DOHH2 (cell line): ENCODE measurements at regions not wholly inside any gene's neighbourhood (a gene's known extent, or its start where the extent isn't known, plus 50 kb on each side); places are given as distances from the start of the nearest gene placed in this dataset.
"Not testable (repeated sequence)": the region's sequence is repeated elsewhere in the genome, so short reads cannot be mapped to it uniquely, and the experiment has no call there.

Experiments used
- H3F3A ChIP-seq: fragments of 200-600 bp; sonication (generic), shearing (Covaris generic); 2 replicates; pipeline ENCODE4 v1.6.0; 2016; ENCODE audit warnings: antibody characterized with exemption, mild to moderate bottlenecking; ENCODE audit not compliant: control insufficient read depth, insufficient read depth
- H3K27ac ChIP-seq: fragments of 200-600 bp; sonication (generic); 2 replicates; pipeline ENCODE4 v1.5.1; 2014; ENCODE audit warnings: low read depth, mild to moderate bottlenecking, low read length, moderate library complexity
- H3K27me3 ChIP-seq: fragments of 200-600 bp; sonication (generic); 2 replicates; pipeline ENCODE4 v1.6.1; 2014; ENCODE audit warnings: mild to moderate bottlenecking, low read length, mixed read lengths; ENCODE audit not compliant: control insufficient read depth
- H3K36me3 ChIP-seq: fragments of 200-600 bp; sonication (generic); 2 replicates; pipeline ENCODE4 v1.6.1; 2014; ENCODE audit warnings: mild to moderate bottlenecking, low read length, moderate library complexity, mixed read lengths; ENCODE audit not compliant: control insufficient read depth
- H3K4me1 ChIP-seq: fragments of 200-600 bp; sonication (generic); 2 replicates; pipeline ENCODE4 v1.6.1; 2014; ENCODE audit warnings: mild to moderate bottlenecking, low read length, mixed read lengths; ENCODE audit not compliant: control insufficient read depth
- H3K4me2 ChIP-seq: fragments of 200-600 bp; sonication (generic); 2 replicates; pipeline ENCODE4 v1.6.0; 2014; ENCODE audit warnings: mild to moderate bottlenecking, low read length, moderate library complexity
- H3K4me3 ChIP-seq: fragments of 200-600 bp; sonication (generic); 2 replicates; pipeline ENCODE4 v1.5.1; 2014; ENCODE audit warnings: mild to moderate bottlenecking, low read length, mixed read lengths
- H3K79me2 ChIP-seq: fragments of 200-600 bp; sonication (generic); 2 replicates; pipeline ENCODE4 v1.6.1; 2014; ENCODE audit warnings: mild to moderate bottlenecking, low read length, mixed read lengths; ENCODE audit not compliant: control insufficient read depth
- H3K9me2 ChIP-seq: fragments of 200-600 bp; sonication (generic); replicated peaks from 2 replicates; pipeline ENCODE4 v1.6.1; 2014; ENCODE audit warnings: mild to moderate bottlenecking, low read length, mixed read lengths; ENCODE audit not compliant: control insufficient read depth
- H3K9me3 ChIP-seq: fragments of 200-600 bp; sonication (generic); 2 replicates; pipeline ENCODE4 v1.6.1; 2014; ENCODE audit warnings: antibody characterized with exemption, low read length, mixed read lengths; ENCODE audit not compliant: control insufficient read depth, insufficient read depth
- H4K20me1 ChIP-seq: fragments of 200-600 bp; sonication (generic); 2 replicates; pipeline ENCODE4 v1.6.0; 2014; ENCODE audit warnings: low read depth, mild to moderate bottlenecking, antibody characterized with exemption, low read length, moderate library complexity; ENCODE audit not compliant: control insufficient read depth, insufficient read depth
- CTCF ChIP-seq: fragments of 200-600 bp; sonication (generic); IDR thresholded peaks from one replicate; pipeline ENCODE4 v1.5.1; 2014; ENCODE audit warnings: antibody characterized with exemption, mild to moderate bottlenecking, low read depth, low read length; ENCODE audit not compliant: poor library complexity, severe bottlenecking
- EZH2phosphoT487 ChIP-seq: fragments of 200-600 bp; sonication (generic); IDR thresholded peaks from 2 replicates; pipeline ENCODE4 v1.6.1; 2017; ENCODE audit warnings: borderline replicate concordance, mild to moderate bottlenecking, antibody characterized with exemption, low read length, moderate library complexity, mixed read lengths

GRCh38 chr21:20276377-20276776 is 721.8 kb upstream of the NCAM2 start:
- Histone ChIP-seq H3K9me3 (no peaks in the 10 kb centered on the region; the same call in 1 of the 2 replicates), H3K4me2 (no peak overlapping the region), H4K20me1 (no peaks in the 10 kb centered on the region), H3K9me2 (no peaks in the 10 kb centered on the region), H3K36me3 (no peaks in the 10 kb centered on the region), H3K4me3 (no peak overlapping the region), H3K27me3 (no peaks in the 10 kb centered on the region), H3F3A (no peaks in the 10 kb centered on the region), H3K27ac (no peak overlapping the region), H3K4me1 (no peaks in the 10 kb centered on the region), H3K79me2 (no peaks in the 10 kb centered on the region)
- TF ChIP-seq EZH2phosphoT487, result no peak
- no peak for TF ChIP-seq CTCF

- TF ChIP-seq EZH2phosphoT487, result no peak
- no peak for TF ChIP-seq CTCF
- Histone ChIP-seq H3K79me2 (no peaks in the 10 kb centered on the region), H3K36me3 (no peaks in the 10 kb centered on the region), H3K27ac (no peak overlapping the region), H4K20me1 (no peaks in the 10 kb centered on the region), H3K9me2 (no peaks in the 10 kb centered on the region), H3K9me3 (no peaks in the 10 kb centered on the region; the same call in 1 of the 2 replicates), H3F3A (no peaks in the 10 kb centered on the region), H3K4me3 (no peak overlapping the region), H3K4me1 (no peaks in the 10 kb centered on the region), H3K27me3 (no peaks in the 10 kb centered on the region), H3K4me2 (no peak overlapping the region)
Measured at GRCh38 chr21:20276954-20277353, 721.3 kb upstream of the NCAM2 start.

- Histone ChIP-seq H3K9me3 (no peaks in the 10 kb centered on the region; the same call in 1 of the 2 replicates), H3F3A (no peaks in the 10 kb centered on the region), H3K4me2 (no peak overlapping the region), H3K27ac (no peak overlapping the region), H3K4me1 (no peaks in the 10 kb centered on the region), H3K79me2 (no peaks in the 10 kb centered on the region), H3K4me3 (no peak overlapping the region), H3K27me3 (no peaks in the 10 kb centered on the region), H4K20me1 (no peaks in the 10 kb centered on the region), H3K36me3 (no peaks in the 10 kb centered on the region), H3K9me2 (no peaks in the 10 kb centered on the region)
- TF ChIP-seq CTCF, result no peak
- no peak for TF ChIP-seq EZH2phosphoT487
Measured at GRCh38 chr21:20283836-20284235, 714.4 kb upstream of the NCAM2 start.

GRCh38 chr21:20292280-20292679 is 705.9 kb upstream of the NCAM2 start:
- H3K27ac ChIP-seq, result no peak overlapping the region
- no peaks in the 10 kb centered on the region for H3K27me3 ChIP-seq
- no peaks in the 10 kb centered on the region for H3K79me2 ChIP-seq
- no peaks in the 10 kb centered on the region for H3F3A ChIP-seq
- H3K36me3 ChIP-seq, result no peaks in the 10 kb centered on the region
- no peak overlapping the region for H3K4me3 ChIP-seq
- no peak overlapping the region for H3K4me2 ChIP-seq
- H3K9me2 ChIP-seq, result no peaks in the 10 kb centered on the region
- no peaks in the 10 kb centered on the region for H3K9me3 ChIP-seq
- H4K20me1 ChIP-seq, result no peaks in the 10 kb centered on the region
- H3K4me1 ChIP-seq, result no peaks in the 10 kb centered on the region
- TF ChIP-seq CTCF (no peak), EZH2phosphoT487 (no peak)

- not testable (repeated sequence) for H3K27me3 ChIP-seq, H3K27ac ChIP-seq, H3K9me2 ChIP-seq, H3K9me3 ChIP-seq, H3F3A ChIP-seq, H3K4me3 ChIP-seq, H3K79me2 ChIP-seq, H3K4me1 ChIP-seq, H3K36me3 ChIP-seq, H3K4me2 ChIP-seq, H4K20me1 ChIP-seq
Measured at GRCh38 chr21:20292854-20293253, 705.4 kb upstream of the NCAM2 start.
